PFSK-1 (cell line): ENCODE measurements at regions not wholly inside any gene's neighbourhood (a gene's known extent, or its start where the extent isn't known, plus 50 kb on each side); places are given as distances from the start of the nearest gene placed in this dataset.

Source experiments
- FOXP2 ChIP-seq: optimal IDR thresholded peaks from 2 replicates; pipeline ENCODE3; 2011; ENCODE audit warnings: borderline replicate concordance, control low read depth, inconsistent platforms; ENCODE audit not compliant: insufficient read depth; ENCODE audit errors: extremely low read length, extremely low read depth
- POLR2AphosphoS5 ChIP-seq: IDR thresholded peaks from 2 replicates; pipeline ENCODE4 v1.6.1; 2012; ENCODE audit warnings: low read depth, mild to moderate bottlenecking, control low read depth, low read length, moderate library complexity
- REST ChIP-seq, 2 experiments: IDR thresholded peaks; 2 replicates each; pipeline versions ENCODE4 v1.6.1 to v1.8.0; 2011 to 2012; ENCODE audit warnings: low read depth in 2 of 2, low read length in 2 of 2, control low read depth in 1 of 2, inconsistent platforms in 1 of 2, mild to moderate bottlenecking in 1 of 2, moderate library complexity in 1 of 2; ENCODE audit not compliant: insufficient read depth in 1 of 2
- SIN3A ChIP-seq: IDR thresholded peaks from 2 replicates; pipeline ENCODE4 v1.6.1; 2012; ENCODE audit warnings: mild to moderate bottlenecking, low read length, moderate library complexity, borderline replicate concordance; ENCODE audit not compliant: insufficient read depth
- TAF1 ChIP-seq: IDR thresholded peaks from 2 replicates; pipeline ENCODE4 v1.6.1; 2012; ENCODE audit warnings: low read length, control low read depth, borderline replicate concordance; ENCODE audit not compliant: insufficient read depth

- TF ChIP-seq POLR2AphosphoS5 (no peak), TAF1 (no peak), FOXP2 (no peak), SIN3A (no peak), REST (IDR thresholded peaks at IDR 0.05; ENCODE audit: insufficient read depth in 1 of 2, low read depth in 2 of 2, low read length in 2 of 2) (no peak)
Measured at GRCh38 chr13:68588623-68589022, 1358.5 kb upstream of the PCDH9 start.

GRCh38 chr13:68584776-68585175, 1354.6 kb upstream of the PCDH9 start:
- no peak for TF ChIP-seq FOXP2
- TF ChIP-seq POLR2AphosphoS5, result no peak
- TF ChIP-seq TAF1, result no peak
- TF ChIP-seq REST (IDR thresholded peaks at IDR 0.05; ENCODE audit: insufficient read depth in 1 of 2, low read depth in 2 of 2, low read length in 2 of 2), result no peak
- no peak for TF ChIP-seq SIN3A

- TF ChIP-seq TAF1 (no peak), SIN3A (no peak), REST (IDR thresholded peaks at IDR 0.05; ENCODE audit: insufficient read depth in 1 of 2, low read depth in 2 of 2, low read length in 2 of 2) (no peak), FOXP2 (no peak), POLR2AphosphoS5 (no peak)
Measured at GRCh38 chr13:68574053-68574452, 1343.9 kb upstream of the PCDH9 start.

GRCh38 chr13:68551701-68552522, 1321.8 kb upstream of the PCDH9 start:
- no peak for TF ChIP-seq REST (IDR thresholded peaks at IDR 0.05; ENCODE audit: insufficient read depth in 1 of 2, low read depth in 2 of 2, low read length in 2 of 2)
- TF ChIP-seq FOXP2, result no peak
- no peak for TF ChIP-seq TAF1
- TF ChIP-seq SIN3A, result no peak
- TF ChIP-seq POLR2AphosphoS5, result no peak

GRCh38 chr13:68550330-68550729, 1320.2 kb upstream of the PCDH9 start:
- TF ChIP-seq SIN3A (no peak), TAF1 (no peak), POLR2AphosphoS5 (no peak), FOXP2 (no peak), REST (IDR thresholded peaks at IDR 0.05; ENCODE audit: insufficient read depth in 1 of 2, low read depth in 2 of 2, low read length in 2 of 2) (no peak)
